Ascending aorta (tissue), 2 donors: ENCODE measurements at regions not wholly inside any gene's neighbourhood (a gene's known extent, or its start where the extent isn't known, plus 50 kb on each side); places are given as distances from the start of the nearest gene placed in this dataset.
"Not testable (repeated sequence)": the region's sequence is repeated elsewhere in the genome, so short reads cannot be mapped to it uniquely, and the experiment has no call there.

Experiments
- DNase-seq, 2 donors: peaks; one replicate each; pipeline ENCODE4 v3.0.0-alpha.2; 2019; ENCODE audit warnings: low spot score in 2 of 2
- H3K27ac ChIP-seq, 2 donors: fragments of 200-600 bp; sonication (generic); one replicate each; pipeline ENCODE4 v1.5.1; 2016 to 2017; ENCODE audit warnings: mild to moderate bottlenecking in 1 of 2
- H3K27me3 ChIP-seq: fragments of 200-600 bp; sonication (generic); one replicate; pipeline ENCODE4 v1.5.1; 2017
- H3K36me3 ChIP-seq, 2 donors: fragments of 200-600 bp; sonication (generic); one replicate each; pipeline ENCODE4 v1.5.1; 2016
- H3K4me1 ChIP-seq, 2 donors: fragments of 200-600 bp; sonication (generic); one replicate each; pipeline ENCODE4 v1.5.1; 2016 to 2017; ENCODE audit warnings: mild to moderate bottlenecking in 1 of 2
- H3K4me3 ChIP-seq, 2 donors: fragments of 200-600 bp; sonication (generic); one replicate each; pipeline ENCODE4 v1.5.1; 2016 to 2017; ENCODE audit warnings: mild to moderate bottlenecking in 1 of 2
- H3K9me3 ChIP-seq, 2 donors: fragments of 200-600 bp; sonication (generic); one replicate each; pipeline ENCODE4 v1.5.1; 2016
- intact Hi-C: fragments of 100-400 bp; cut with DNase I; formaldehyde crosslinking; loops from one replicate; pipeline ENCODE4 v1.15.1; 2023
- TF ChIP-seq, protein P1 (sequence below), 3 experiments: fragments of 200-600 bp in 2 of 3; fragments of 450-650 bp in 1 of 3; sonication (generic) in 2 of 3; IDR thresholded peaks; one replicate each; pipeline ENCODE4 v1.5.1; 2016 to 2019; ENCODE audit warnings: antibody characterized with exemption in 3 of 3, mild to moderate bottlenecking in 1 of 3, moderate library complexity in 1 of 3

DNA sequence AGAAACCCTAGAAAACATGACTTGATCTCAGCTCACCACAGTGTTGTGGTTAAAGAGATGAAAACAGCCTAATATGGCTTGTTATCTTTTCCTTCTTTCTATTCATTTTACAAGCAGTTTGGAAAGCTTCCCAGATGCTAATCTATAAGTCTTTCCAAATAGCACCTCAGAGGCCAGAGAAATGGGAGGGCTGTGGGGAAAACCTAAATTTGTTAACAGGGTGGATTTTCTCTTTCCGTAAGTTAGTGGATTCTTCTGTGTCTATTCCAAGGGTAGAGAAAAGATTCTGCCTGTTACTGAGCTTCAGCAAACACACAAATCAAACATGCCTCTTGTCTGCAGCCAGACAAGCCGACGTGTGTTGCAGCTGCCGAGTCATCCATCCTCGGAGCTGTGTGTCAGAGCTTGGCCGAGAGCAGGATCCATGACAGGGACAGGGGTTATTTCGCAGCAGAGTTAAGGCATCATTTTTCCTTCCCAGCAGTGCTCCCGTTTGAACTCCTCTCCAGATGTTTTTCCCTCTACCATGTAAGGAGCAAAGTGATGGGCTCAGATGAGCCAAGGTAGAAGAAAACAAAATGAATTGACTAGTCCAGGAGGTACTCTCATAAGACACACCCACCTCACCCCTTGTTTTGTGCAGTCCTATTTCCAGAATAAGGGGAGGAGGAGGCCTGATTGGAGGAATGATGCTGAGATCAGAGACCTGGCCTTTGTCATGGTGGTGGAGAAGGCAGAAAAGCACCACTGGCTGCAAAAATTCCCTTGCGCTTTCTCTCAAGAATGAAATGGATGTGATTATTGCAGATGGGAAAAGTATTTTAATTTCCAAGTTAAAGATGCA is 560.0 kb downstream of the C6orf118 start:
- no peaks in the 10 kb centered on the region for H3K36me3 ChIP-seq
- no peak for DNase-seq
- intact Hi-C loops = no loop called here
- no peaks in the 10 kb centered on the region for H3K27me3 ChIP-seq
- TF ChIP-seq, protein P1, sequence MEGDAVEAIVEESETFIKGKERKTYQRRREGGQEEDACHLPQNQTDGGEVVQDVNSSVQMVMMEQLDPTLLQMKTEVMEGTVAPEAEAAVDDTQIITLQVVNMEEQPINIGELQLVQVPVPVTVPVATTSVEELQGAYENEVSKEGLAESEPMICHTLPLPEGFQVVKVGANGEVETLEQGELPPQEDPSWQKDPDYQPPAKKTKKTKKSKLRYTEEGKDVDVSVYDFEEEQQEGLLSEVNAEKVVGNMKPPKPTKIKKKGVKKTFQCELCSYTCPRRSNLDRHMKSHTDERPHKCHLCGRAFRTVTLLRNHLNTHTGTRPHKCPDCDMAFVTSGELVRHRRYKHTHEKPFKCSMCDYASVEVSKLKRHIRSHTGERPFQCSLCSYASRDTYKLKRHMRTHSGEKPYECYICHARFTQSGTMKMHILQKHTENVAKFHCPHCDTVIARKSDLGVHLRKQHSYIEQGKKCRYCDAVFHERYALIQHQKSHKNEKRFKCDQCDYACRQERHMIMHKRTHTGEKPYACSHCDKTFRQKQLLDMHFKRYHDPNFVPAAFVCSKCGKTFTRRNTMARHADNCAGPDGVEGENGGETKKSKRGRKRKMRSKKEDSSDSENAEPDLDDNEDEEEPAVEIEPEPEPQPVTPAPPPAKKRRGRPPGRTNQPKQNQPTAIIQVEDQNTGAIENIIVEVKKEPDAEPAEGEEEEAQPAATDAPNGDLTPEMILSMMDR (IDR thresholded peaks at IDR 0.05) = no peak
- H3K4me3 ChIP-seq = no peak overlapping the region
- H3K27ac ChIP-seq = no peak overlapping the region
- H3K9me3 ChIP-seq = no peaks in the 10 kb centered on the region
- H3K4me1 ChIP-seq = no peaks in the 10 kb centered on the region

DNA sequence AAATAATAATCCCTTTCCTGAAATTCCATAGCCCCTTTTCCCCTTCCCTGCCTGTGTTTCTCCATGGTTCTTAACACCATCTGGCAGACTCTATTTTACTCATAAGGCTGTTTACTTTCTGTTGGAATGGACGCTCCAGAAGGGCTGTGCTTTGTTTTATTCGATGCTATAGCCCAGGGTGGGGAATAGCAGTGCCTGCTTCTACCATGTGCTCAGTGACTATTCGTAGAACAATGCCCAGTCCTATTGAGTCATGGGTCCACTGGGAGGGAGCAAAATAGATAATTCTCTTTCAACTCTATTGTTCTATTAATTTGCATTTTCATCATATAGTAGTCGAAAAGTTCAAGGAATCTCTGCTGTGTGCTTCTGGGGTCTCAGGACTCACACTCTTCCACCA is 565.1 kb downstream of the C6orf118 start:
- intact Hi-C loops = no loop called here
- Histone ChIP-seq H3K36me3 (no peaks in the 10 kb centered on the region), H3K4me3 (no peak overlapping the region), H3K27me3 (no peaks in the 10 kb centered on the region), H3K27ac (no peak overlapping the region), H3K9me3 (no peaks in the 10 kb centered on the region), H3K4me1 (no peaks in the 10 kb centered on the region)
- TF ChIP-seq, protein P1 (IDR thresholded peaks at IDR 0.05) = no peak
- no peak for DNase-seq

DNA sequence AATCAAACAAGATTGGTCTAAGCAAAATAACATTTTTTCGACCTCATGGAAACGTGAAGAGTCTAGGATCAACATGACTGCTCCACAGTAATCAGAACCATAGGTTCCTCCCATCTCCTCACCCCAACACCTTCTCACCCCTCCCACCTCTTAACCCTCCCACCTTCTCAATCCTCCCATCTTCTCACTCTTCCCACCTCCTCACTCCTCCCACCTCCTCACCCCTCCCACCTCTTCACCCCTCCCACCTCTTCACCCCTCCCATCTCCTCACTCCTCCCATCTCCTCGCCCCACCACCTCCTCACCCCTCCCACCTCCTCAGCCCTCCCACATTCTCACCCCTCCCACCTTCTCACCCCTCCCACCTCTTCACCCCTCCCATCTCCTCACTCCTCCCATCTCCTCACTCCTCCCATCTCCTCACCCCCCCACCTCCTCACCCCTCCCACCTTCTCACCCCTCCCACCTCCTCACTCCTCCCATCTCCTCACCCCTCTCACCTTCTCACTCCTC is 567.4 kb downstream of the C6orf118 start:
- DNase-seq = no peak
- TF ChIP-seq, protein P1 (IDR thresholded peaks at IDR 0.05) = no peak
- Histone ChIP-seq H3K9me3 (no peaks in the 10 kb centered on the region), H3K36me3 (no peaks in the 10 kb centered on the region), H3K4me1 (no peaks in the 10 kb centered on the region), H3K27me3 (no peaks in the 10 kb centered on the region), H3K4me3 (no peak overlapping the region), H3K27ac (no peak overlapping the region)
- intact Hi-C loops = no loop called here

DNA sequence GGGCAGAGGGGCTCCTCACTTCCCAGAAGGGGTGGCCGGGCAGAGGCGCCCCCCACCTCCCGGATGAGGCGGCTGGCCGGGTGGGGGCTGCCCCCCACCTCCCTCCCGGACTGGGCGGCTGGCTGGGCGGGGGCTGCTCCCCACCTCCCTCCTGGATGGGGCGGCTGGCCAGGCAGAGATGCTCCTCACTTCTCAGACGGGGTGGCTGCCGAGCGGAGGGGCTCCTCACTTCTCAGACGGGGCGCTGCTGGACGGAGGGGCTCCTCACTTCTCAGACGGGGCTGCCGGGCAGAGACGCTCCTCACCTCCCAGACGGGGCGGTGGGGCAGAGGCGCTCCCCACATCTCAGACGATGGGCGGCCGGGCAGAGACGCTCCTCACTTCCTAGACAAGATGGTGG is 573.3 kb downstream of the C6orf118 start:
- intact Hi-C loops, H3K36me3 ChIP-seq, H3K9me3 ChIP-seq, DNase-seq, H3K4me3 ChIP-seq, H3K27ac ChIP-seq, H3K4me1 ChIP-seq, H3K27me3 ChIP-seq: not testable (repeated sequence)

DNA sequence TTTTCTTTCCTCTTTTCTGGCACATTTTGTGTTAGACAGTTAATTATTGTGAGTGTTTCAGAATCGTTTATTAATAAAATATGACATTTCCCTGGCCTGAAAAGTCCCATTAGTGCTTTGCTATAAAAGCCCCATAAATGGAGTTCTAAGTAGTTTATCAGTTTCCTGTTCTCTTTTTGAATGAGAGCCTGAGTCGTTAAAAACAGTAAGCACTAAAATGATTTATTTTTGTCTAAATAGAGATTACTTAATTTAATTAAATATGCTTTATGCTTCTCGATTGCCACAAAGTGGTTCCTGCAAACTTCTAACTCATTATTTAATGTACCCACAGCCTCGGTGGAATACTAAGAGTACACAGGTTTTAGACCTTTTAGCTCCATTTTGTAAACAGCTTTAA is 577.9 kb downstream of the C6orf118 start:
- no peak for DNase-seq
- intact Hi-C loops = no loop called here
- no peaks in the 10 kb centered on the region for H3K27me3 ChIP-seq
- H3K4me3 ChIP-seq = no peak overlapping the region
- TF ChIP-seq, protein P1 (IDR thresholded peaks at IDR 0.05) = no peak
- no peaks in the 10 kb centered on the region for H3K4me1 ChIP-seq
- H3K9me3 ChIP-seq = no peaks in the 10 kb centered on the region
- no peaks in the 10 kb centered on the region for H3K36me3 ChIP-seq
- no peak overlapping the region for H3K27ac ChIP-seq

DNA sequence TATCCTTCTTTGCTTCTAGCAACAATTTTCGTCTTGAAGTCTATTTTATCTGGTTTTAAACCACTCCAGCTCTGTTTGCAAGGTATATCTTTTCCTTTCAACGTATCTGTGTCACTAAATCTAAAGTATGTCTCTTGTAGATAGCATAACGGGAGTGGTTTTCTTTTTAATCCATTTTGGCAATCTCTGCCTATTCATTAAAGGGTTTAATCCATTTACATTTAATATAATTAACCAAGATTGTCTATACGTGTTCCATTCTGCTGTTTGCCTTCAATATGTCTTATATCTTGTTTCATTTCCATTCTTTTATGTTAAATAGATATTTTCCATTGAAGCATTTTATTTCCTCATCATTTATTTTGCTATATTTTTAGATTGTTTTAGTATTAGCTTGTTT is 587.9 kb downstream of the C6orf118 start:
- TF ChIP-seq, protein P1 (IDR thresholded peaks at IDR 0.05) = no peak
- no peak for DNase-seq
- intact Hi-C loops = no loop called here
- Histone ChIP-seq H3K4me1 (no peaks in the 10 kb centered on the region), H3K27ac (no peak overlapping the region), H3K36me3 (no peaks in the 10 kb centered on the region), H3K4me3 (no peak overlapping the region), H3K9me3 (no peaks in the 10 kb centered on the region), H3K27me3 (no peaks in the 10 kb centered on the region)
